ENCODE measurements at regions not wholly inside any gene's neighbourhood (a gene's known extent, or its start where the extent isn't known, plus 50 kb on each side); places are given as distances from the start of the nearest gene placed in this dataset.

DNA sequence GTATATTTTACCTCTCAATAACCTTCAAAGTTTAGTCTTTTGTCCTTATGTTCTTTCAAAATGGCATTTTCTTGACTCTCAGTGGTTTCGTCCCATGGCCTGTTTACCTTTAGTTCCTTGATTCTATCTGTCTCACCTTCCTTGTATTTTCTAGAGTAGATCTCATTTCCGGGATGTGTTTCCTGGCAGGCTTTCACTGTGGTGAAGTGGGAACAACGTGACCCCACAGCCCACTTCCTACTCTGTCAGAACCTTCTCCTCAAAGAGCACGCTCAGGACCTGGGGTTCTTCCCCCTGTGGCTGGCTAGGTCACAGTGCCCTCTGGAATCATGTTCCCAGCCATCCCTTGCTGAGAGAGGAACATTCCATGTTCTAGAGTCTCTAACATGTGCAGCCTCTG is 129.9 kb upstream of the ZNF32 start:
- DNase-seq (ENCODE audit: low spot score): no peak

DNA sequence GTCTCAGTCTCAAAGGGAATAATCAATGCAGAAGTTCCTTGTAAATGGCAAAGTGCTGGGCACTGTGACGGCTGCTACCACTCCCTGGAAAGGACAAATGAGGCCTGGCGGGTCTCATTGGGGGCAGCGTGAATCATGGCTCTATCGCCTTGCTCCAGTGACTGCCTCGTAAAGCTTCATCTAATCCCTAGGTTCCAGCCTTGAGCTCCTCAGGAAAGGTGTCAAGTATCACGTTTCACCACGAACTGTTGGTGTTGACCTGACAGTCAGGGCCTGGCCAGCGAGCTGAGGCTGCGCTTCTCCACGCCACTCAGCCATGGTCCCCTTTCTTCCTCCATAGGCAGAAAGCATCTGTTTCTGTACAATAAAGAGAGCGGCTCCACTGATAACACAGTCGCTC is 126.7 kb upstream of the ZNF32 start:
- no peak for DNase-seq (ENCODE audit: low spot score)

DNA sequence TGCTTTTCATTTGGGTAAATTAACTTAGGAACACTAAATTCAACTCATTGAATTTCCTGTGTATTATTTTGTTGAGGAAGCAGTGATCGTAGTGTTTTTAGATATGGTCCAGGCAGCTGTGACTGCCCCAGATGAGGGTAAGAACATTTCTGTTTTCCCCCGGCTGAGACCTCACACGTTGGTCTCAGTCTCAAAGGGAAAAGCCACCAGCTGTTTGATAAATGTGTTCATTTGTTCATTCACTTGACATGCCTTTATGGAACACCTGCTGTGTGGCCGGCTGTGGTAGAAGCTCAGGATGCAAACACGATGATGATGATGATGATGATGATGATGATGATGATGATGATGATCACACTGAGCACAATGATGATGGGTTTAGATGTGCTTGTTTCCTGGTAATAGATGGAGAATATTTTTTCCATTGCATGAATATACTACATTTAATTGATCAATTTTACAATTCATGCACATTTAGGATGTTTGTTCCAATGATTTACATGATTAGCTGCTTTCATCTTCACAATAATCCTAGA is 125.6 kb upstream of the ZNF32 start:
- no peak for DNase-seq (ENCODE audit: low spot score)

DNA sequence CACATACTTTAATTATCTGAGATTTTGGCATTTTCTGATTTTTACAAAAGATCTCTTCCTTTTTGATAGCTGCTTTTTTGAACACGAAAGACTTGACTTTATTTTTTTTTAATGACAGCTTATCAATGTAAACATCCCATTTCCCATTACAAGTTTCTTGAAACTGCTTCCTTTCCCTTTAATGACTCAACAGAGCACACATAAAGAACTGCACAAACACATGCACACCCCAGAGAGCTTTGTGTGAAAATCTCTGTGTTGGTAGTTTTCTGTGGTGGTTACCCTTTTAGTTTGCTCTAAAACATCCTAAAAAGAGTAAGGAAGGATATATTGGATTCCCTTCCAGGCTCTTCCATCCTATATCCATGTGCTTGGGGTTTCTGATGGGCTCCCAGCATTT is 125.1 kb upstream of the ZNF32 start:
- DNase-seq (ENCODE audit: low spot score): no peak

DNA sequence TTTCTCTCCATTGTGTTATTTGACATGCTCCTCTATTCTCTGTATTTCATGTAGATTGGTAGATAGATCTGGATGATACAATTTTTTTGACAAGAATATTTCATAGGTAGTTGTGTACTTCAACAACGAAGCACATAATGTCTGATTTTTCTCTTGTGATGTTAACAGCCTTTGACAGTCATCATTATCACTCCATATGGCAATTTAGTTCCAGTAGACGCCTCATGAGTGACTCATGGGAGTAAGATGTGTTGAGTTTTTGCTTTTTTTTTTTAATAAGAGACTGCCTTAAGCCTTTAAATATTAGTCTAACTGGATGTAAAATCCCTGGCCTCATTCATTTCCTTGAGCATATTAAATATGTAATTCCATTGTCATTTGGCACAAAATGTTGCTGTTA is 123.5 kb upstream of the ZNF32 start:
- DNase-seq (ENCODE audit: low spot score): no peak

DNA sequence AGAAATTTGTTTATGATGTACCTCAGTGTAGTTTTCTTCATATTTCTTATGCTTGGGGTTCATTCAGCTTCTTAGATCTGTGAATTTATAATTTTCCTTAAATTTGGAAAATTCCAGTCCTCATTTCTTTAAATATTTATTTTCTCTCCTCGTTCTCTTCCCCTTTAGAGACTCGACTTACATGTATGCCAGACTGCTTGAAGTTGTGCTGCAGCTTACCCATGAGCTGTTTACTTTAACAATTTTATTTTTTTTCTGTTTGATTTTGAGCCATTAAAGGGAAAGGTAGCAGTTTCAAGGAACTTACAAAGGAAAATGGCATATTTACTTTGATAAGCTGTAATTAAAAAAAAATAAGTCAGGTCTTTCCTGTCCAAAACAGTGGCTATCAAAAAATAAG is 123.0 kb upstream of the ZNF32 start:
- no peak for DNase-seq (ENCODE audit: low spot score)

DNA sequence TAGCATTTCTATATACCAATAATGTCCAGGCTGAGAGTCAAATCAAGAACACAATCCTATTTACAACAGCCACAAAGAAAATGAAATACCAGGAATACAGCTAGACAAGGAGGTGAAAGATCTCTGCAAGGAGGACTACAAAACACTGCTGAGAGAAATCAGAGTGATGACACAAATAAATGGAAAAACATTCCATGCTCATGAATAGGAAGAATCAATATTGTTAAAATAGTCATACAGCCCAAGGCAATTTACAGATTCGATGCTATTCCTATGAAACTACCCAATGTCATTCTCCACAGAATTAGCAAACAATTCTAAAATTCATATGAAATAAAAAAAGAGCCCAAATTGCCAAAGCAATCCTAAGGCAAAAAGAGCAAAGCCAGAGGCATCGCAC is 116.8 kb upstream of the ZNF32 start:
- DNase-seq (ENCODE audit: low spot score): no peak

DNA sequence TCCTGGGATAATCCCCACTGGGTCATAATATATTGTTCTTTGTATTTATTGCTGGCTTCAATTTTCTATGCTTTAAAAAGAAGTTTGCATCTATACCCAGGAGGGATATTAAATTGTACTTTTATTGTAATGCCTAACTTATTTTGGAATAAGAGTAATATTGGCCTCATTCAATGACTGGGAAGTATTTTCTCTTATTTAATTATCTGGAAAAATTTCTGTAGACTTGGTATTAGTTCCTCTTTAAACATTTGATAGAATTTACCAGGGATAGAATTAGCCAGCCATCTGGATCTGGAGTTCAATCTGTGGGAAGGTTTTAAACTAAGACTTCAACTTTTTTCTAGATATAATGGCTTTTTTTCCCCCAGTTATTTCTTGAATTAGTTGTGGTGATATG is 115.2 kb upstream of the ZNF32 start:
- no peak for DNase-seq (ENCODE audit: low spot score)

DNA sequence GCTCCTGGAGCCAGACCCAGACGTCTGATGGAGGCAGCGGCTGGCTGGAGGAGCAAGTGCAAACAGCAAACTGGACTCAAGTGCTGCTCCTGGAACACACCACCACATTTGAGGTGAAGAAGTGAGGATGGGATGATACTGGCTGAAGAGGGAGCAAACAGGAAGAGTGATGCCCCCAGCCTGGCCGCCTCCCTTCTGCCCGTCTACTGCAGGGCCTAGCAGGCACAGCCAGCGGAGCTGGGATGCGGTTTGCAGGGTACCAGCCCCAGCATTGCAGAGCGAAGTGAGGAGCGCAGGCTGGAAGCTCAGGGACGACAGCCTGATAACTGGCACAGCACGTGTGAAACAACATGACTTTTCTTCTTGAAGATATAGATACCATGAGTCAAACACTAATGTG is 111.8 kb upstream of the ZNF32 start:
- no peak for DNase-seq (ENCODE audit: low spot score)

DNA sequence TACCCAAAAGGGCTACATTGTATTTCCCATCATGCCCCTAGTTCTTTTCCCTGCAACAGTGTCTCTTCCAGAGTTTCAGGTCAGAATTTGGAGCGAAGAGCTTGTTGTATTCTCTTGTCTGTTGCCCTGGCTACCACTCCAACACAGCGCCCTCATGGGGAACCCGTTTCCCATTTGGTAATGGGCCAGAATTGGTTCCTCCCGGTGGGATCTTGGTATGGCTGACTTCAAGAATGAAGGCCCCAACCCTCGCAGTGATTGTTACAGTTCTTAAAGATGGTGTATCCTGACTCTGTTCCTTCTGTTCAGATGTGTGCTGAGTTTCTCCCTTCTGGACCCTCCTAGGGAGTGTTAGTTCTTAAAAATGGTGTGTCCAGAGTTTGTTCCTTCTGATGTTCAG is 110.5 kb upstream of the ZNF32 start:
- no peak for DNase-seq (ENCODE audit: low spot score)

DNA sequence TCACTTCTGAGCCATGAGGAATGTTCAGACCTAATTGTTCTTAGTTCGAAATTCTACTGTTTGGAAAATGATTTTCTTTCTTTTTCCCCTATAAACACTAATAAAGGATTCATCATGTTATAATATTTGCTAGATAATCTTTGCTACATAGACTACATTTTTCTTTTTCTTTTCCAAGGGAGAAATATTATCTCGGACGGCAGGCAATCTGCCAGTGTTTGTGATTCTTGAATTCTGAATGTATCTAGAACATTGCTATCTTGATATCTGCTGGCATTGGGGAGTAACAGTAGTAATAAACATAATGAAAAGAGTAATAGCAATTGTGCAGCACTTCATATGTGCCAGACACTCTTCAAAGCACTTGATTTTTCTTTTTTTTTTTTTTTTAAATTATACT is 107.7 kb upstream of the ZNF32 start:
- DNase-seq (ENCODE audit: low spot score): no peak

DNA sequence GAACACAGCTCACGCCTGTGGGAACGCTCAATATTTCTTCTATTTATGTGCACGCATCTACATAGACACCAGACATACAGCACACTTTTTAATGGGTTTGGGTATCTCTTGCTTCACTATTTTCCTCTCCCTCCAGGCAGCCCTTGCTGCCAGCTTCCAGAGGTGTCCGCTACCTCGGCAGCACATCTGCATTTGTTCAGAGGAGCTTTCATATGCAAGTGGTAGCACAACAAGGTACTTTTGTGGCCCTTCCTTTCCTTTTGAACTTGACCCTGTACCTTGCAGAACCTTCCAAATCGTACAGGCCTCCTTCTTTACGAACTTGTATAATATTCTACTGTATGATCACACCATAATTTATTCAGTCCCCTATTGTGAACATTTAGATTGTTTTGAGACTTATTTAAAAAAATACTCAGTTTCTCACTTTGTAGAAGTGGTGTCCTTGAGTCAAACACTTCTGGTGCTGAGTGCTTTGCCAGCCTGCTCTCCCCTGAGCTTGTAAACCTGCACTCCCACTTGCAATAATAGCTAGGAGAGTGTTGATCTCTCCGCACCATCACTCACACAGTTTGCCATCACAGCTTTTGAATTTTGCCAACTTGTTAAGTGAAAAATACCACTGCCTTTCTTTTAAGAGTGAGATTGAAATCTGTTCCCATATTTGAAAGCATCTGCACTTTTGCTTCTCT is 106.0 kb upstream of the ZNF32 start:
- no peak for DNase-seq (ENCODE audit: low spot score)

DNA sequence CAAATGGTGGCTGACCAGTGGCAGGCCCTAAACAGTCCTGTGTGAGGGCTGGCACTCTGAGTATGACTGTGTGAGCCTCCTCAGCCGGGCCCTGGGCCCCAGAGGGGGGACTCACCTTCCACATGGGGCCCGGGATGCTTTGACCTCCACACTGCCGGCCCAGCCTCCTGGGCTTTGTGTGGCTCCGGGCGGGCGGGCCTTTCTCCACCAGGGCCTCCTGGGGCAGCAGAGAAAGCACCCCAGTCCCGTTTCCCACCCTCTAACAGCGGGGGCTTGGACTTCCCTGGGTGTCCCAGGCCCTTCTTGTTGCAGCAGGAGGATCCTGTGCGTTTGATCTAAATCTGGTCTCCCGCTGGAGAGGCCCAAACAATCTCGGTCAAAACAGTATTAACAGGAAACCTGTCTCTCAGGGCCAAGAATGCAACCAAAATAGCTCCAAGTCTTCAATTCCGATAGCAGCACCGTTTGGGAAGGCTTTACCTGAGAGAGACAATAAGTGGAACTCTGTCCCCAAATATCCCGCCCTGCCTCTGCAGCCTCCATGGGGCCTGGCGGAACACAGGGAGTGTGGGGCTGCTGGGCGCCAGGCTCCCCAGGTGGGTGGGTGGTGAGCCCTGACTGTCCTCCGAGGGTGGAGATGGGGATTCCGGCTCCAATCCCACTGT is 104.8 kb upstream of the ZNF32 start:
- DNase-seq (ENCODE audit: low spot score): no peak

DNA sequence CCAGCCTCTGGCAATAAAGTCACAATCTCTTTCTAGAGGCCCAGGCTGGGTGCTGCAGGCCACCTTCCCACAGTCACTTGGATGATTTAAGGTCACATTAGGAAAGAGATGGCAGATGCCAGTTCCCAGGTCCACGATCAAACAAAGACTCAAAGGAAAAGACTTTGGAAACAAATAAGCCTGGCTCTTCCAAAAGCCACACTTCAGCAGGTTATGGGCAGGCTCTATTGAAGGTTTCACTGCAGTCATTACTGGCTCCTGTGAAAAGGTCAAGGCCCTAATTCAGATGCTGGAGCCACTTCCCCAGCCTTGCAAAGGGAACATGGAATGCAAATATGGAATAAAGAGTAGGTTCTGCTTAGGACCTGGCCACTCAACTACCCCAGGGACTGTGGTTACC is 104.0 kb upstream of the ZNF32 start:
- no peak for DNase-seq (ENCODE audit: low spot score)

DNA sequence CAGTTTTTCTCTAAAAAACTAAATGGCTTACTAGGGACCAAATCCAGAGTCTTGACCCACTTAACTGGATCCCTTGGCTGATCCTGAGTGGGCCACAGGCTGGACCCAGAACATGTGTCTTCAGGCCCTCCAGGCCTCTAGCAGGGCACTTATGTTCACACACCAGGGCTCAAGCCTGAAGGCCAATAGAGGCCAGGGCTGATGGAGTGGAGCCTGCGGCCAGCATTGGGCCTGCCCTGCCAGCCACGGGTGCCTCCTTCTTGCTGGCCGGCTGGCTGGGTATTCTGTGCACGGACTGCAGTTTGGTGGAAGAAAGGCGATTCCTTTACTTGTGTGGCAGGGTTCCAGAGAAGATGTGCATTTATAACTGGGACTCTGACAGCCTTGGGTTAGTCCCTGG is 103.0 kb upstream of the ZNF32 start:
- DNase-seq (ENCODE audit: low spot score): no peak

DNA sequence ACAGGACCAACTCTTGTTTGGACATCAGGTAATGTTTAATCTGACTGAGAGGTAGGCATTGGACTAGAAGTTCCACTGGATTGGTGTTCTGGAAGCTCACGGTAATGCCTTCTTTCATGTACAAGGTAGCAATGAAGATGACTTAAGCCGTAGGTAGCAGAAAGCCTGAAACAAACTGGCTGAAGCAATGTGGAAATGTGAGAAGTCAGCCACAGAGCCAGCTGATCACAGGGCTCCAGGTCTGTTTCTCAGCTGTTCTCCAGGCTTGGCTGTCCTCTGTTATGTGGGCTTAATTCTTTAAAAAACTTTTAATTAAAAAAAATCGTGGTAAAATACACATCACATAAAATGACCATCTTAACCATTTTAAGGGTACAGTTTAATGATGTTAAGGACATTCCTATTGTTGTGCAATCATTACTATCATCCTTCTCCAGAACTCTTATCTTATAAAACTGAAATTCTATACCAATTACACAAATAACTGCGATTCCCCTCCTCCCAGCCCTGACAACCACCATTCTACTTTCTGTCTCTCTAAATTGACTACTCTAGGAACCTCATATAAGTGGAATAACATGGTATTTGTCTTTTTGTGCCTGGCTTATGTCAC is 101.4 kb upstream of the ZNF32 start:
- DNase-seq (ENCODE audit: low spot score): no peak

DNA sequence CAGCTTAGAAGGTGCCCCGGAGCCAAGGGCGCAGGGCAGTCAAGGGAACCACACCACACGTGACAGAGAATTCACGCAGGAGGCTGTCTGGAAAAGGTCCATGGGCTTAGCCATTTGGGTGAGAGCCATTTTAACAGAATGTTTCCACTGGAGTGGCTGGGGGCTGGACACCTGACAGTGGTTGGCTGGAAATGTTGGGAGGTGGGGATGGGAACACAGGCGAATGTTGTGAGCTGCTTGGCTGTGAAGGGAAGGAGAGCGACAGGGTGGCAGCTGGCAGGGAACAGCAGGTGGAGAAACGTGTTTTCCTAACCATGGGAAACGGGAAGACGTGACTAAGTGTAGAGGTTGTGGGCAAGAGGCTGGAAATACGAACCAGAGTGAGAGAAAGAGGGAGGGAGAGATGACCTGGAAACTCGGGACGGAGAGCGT is 100.5 kb upstream of the ZNF32 start:
- no peak for DNase-seq (ENCODE audit: low spot score)

DNA sequence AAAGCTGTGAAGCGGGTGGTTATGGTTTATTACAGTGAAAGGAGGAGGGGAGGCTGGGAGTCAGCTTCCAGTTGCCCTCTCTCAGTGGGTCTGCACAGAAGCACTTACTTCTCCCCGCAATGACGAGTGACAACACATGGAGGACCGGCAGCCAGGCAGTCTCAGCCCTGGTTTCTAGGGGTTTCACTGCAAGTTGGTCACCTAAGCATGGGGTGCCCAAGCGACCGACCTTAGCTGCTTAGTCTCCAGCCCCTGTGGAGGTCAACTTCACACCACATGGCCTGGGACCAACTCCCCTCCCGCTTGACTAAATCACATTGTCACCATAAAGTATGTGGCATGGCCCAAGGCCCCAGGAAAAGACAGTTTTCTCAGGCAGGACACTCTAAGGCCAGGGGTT is 99.9 kb upstream of the ZNF32 start:
- no peak for DNase-seq (ENCODE audit: low spot score)

DNA sequence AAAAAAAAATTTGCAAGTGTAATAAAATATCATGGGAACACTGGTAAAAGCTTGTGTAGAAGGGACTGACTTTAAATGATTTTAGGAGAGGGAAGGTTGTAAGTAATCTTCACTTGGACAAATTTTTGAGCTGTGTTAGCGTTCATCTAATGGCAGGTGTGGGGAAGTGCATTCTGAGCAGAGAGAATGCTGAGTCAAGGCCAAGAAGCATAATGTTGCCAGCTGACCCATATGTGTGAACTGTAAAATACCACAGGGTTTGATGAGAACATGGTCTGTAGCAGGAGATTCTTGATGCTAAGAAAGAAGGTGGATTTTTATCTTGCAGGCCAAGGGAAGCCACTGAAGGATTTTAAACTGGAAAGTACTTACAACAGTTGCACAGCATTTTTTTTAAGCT is 98.2 kb upstream of the ZNF32 start:
- DNase-seq (ENCODE audit: low spot score): no peak

DNA sequence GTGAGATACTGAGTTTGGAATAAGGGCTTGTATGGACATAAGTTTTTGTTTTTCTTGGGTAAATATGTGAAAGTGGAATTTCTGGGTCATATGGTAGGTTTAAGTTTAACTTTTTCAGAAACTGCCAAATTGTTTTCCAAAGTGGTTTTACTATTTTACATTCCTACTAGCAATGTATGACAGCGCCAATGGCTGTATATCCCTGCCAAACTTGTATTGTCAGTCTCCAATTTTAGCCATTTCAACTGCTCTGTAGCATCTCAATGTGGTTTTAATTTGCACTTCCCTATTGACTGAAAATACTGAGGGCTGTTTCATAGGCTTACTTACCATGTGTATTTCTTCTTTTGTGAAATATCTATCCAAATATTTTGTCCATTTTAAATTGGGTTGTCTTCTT is 90.5 kb upstream of the ZNF32 start:
- no peak for DNase-seq (ENCODE audit: low spot score)

DNA sequence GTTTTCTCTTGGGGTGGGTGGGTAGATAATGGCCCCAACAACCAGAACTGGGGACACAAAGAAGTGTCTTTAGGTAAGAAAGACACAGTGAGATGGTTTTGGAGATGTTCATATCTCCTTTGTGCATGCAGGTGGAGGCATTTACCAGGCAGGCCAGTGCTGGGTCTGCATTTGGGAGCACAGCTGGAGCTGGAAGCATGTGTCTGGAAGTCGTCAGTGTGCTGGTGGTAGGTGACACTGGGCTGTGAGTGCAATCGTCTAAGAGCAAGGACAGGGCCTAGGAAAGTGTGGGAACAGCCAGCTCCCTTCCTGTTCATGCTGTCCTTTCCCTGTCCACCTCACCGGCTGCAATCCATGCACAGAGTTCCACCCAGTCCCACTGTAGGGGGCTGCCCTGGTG is 88.3 kb upstream of the ZNF32 start:
- DNase-seq (ENCODE audit: low spot score): no peak

DNA sequence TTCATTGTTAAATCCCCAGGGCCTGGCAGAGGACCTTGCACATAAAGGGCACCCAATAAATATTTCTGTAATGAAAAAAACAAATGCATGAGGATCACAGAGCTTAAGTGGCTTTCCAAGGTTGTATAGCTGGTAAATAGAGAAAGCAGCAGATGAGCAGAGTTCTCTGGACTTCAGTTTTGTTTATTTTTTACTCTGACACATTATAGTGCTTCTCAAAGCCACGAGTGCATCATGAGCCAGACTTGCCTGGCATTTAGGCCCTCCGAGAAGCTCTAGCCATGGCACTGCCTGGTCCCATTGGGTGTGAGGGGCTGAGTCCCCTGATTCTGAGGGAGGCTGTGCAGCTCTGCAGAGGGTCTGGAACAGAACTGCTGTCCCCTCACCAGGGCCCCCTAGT is 87.2 kb upstream of the ZNF32 start:
- no peak for DNase-seq (ENCODE audit: low spot score)

DNA sequence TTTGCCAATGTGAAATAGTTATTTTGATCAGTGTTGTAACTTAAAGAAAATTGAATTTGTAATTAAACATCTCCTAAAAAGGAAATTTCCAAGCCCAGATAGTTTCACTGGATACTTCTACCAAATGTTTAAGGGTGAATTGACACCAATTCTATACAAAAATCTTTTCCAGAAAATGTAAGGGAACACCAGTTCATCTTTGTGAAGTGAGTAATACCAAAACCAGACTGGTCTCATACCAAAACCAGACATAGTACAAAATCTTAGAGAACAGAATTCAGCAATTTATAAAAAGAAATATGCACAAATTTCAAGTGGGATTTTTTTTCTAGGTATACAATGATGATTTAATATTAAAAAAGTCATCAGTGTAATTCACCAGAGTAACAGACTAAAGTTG is 86.0 kb upstream of the ZNF32 start:
- DNase-seq (ENCODE audit: low spot score): no peak

DNA sequence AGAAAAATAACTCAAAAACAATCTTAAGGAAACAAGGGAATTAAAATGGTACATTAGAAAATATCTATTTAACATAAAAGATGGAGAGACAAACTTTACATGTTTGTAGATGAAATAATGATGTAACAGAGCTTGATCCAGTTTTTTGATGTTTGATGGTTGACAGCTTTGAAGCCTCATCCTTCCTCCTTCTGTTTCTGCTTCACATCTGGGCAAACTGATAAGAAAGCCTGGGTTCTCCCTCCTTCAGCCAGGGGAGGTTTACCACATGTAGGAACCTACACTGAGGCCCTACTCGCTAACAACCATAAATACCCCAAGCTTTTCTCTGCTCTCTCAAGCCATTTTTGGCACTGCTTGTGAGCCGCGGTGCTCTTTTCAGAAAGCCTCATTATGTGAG is 82.8 kb upstream of the ZNF32 start:
- DNase-seq (ENCODE audit: low spot score): no peak
